HG02870 (cell line): ENCODE measurements at regions not wholly inside any gene's neighbourhood (a gene's known extent, or its start where the extent isn't known, plus 50 kb on each side); places are given as distances from the start of the nearest gene placed in this dataset.

Experiments used
- ATAC-seq: cut with Tn5 transposase; IDR thresholded peaks from one replicate; pipeline ENCODE4 v1.9.1; 2021; ENCODE audit warnings: mild to moderate bottlenecking, moderate library complexity; ENCODE audit not compliant: unreplicated experiment

GRCh38 chr18:63071701-63072141, 247.8 kb downstream of the BCL2 start:
- ATAC-seq = no peak

DNA sequence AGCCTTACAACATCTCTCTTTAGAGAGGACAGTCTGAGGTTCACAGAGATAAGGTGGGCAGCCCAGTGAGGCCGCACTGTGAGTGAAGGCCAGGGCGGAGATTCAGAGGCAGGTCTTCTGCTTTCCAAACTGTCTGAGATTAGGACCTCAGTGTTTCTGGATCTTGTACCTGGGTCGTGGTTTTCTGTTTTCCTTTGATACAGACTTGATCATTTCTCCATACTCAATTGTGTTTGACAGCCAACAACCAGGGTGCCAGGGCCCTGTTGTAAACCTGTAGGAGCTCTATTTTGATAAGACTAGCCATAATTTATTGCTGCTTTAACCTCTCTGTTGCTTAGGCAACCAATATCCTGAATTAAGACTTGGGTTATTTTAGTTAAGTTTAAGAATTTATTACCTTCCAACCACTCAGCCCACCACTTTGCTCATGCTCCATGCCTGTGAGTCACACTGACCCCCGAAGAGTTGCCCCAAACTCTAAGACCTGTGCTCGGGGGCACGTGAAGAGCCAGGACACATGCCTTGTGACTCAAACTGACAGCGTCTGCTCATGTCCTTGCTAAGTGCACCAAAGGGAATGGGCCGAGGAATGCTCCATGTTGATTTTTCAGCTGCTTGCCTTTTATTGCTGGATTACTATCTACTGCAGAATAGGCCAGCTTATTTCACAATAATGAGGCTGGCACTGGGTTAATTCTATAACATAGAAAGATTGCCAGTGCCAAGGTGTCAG, 248.6 kb downstream of the BCL2 start:
- ATAC-seq = no peak

GRCh38 chr18:63069496-63069895, 250.1 kb downstream of the BCL2 start:
- no peak for ATAC-seq

DNA sequence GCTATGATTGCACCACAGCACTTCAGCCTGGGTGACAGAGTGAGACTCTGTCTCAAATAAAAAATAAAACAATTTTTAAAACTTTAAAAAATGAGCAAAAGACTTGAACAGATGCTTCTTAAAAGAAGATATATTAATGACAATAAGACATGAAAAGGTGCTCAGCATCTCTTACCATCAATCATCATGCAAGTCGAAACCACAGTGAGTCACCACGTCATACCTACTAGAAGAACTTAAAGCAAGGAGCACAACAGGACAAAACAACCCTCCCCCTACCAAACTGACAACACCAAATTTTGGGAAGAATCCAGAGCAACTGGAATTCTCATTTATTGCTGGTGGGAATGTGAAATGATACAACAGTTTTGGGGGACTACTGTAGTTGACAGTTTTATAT, 251.6 kb downstream of the BCL2 start:
- no peak for ATAC-seq

GRCh38 chr18:63065172-63065571, 254.4 kb downstream of the BCL2 start:
- no peak for ATAC-seq

- no peak for ATAC-seq
Observed at GRCh38 chr18:63063171-63063570, 256.4 kb downstream of the BCL2 start.

- no peak for ATAC-seq
Observed at GRCh38 chr18:63062246-63062645, 257.3 kb downstream of the BCL2 start.

- ATAC-seq = no peak
Observed at GRCh38 chr18:63061303-63061702, 258.3 kb downstream of the BCL2 start.

DNA sequence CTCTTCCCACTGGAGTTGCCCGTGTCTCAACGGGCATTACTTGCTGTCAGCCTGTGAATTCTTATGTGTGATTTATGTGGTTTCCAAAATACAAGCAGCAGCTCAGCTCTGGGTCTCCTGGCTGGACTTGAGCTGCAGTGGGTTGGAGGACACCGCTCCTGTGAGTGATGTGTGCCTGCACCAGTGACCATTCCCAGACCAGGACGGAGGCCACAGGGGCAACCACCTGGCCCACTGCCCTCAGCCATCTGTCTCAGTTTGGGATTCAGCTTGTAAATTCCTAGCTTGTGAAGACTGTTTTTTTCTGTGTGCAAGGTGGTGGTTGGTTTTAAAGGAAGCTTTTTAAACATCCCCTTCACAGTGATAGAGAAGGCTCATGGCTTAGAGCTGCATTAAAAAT, 261.0 kb downstream of the BCL2 start:
- ATAC-seq = no peak

DNA sequence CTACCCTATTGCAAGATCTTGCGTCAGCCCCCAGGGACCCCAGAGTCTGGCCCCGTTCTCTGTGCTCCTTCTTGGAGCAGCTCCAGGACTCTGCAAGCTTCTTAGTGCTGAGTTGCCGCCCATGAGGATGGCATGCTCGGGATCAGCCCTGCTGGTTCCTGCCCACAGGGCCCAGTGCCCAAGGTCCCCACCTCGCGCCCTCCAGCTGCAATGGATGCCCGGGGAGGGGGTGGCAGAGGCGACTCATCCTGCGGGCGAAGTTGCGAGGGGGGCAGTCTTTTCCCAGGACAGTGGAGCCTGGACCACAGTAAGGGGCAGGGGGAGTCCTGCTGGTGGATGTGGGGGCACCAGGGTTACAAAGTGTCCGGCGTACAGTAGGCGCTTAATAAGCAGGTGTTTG, 261.9 kb downstream of the BCL2 start:
- no peak for ATAC-seq

- no peak for ATAC-seq
Observed at GRCh38 chr18:63054901-63055584, 264.5 kb downstream of the BCL2 start.

DNA sequence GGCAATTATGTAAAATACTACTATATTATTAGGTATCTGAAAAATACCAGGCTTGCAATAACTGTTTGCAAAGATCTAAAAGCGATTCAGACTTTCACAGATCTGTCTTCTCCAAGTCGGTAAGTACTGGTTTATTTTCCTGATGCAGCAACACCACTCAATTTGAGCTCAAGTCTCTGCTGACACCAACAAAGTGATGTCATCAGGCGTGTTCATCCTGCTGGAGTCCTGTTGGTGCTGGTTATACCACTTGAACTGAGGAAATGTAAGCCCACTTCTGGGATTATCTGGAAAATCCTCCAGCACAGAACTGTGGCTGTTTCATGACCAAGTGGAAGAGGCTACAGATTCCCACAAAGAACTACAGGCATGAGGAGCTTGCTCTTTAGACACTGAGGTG, 267.6 kb downstream of the BCL2 start:
- ATAC-seq = no peak

DNA sequence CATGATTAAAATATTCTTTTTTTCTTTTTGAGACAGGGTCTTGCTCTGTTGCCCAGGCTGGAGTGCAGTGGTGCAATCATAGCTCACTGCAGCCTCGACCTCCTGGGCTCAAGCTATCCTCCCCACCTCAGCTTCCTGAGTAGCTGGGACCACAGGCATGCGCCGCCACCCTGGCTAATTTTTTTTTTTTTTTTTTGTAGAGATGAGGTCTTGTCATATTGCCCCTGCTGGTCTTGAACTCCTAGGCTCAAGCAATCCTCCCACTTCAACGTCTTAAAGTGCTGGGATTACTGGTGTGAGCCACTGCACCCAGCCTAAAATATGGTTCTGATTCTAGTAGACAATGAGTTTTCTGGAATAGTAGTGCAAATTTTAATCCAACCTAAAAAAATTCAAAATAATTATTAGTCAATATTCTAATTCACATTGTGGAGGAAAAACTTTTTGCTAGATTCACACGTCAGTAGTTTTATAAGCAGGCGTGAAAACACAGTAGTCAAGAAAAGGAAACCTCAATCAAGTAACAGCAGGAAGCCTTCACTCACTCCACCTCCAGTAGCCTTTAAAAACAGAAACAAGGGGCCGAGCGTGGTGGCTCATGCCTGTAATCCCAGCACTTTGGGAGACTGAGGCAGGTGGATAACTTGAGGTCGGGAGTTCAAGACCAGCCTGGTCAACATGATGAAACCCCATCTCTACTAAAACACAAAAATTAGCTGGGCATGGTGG, 268.7 kb downstream of the BCL2 start:
- ATAC-seq = peak; percentile 42

- no peak for ATAC-seq
Observed at GRCh38 chr18:63046375-63046774, 273.2 kb downstream of the BCL2 start.

- ATAC-seq = no peak
Observed at GRCh38 chr18:63043516-63043915, 276.1 kb downstream of the BCL2 start.

DNA sequence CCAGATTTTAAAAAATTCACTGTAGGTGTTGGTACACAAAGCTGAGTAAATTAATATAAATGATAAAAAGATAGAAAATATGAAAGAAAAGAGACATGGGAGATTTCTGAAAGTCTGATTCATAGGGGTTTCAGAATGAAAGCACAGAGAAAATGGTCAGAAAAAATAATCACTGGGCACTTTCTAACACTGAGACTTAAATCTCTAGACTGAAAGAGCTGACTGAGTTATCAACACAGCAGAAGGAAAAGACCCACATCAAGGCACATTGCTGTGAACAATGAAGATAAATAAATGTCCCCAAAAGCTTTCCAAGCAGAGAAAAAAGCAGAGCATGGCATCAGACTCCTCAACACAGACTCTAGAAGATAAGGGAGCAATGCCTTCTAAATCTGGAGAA, 277.2 kb downstream of the BCL2 start:
- ATAC-seq = no peak

- peak; percentile 73 for ATAC-seq
Observed at GRCh38 chr18:63040788-63041410, 278.7 kb downstream of the BCL2 start.

DNA sequence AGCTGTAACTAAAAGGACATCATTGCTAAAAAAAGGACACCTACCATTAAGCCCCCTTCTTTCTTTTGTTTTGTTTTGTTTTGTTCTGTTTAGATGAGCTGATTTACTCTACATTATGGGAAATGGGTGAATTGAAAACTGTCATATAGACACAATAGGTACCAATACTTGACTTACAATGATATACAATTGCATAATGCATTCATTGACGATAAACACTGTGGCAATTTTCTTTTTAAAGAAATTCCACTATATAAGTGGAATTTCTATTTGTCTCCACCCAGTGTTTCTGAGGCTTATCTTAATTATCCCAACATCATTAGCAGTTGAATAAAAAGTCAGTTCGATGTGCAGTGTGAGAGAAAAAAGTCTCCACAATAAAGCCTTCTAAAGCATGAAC, 282.1 kb downstream of the BCL2 start:
- no peak for ATAC-seq

- no peak for ATAC-seq
Observed at GRCh38 chr18:63031375-63031774, 288.2 kb downstream of the BCL2 start.
